Heart left ventricle (tissue), 16 donors: ENCODE measurements at regions not wholly inside any gene's neighbourhood (a gene's known extent, or its start where the extent isn't known, plus 50 kb on each side); places are given as distances from the start of the nearest gene placed in this dataset.

Experiments used
- ATAC-seq, 4 donors: fragments of 200-7000 bp; cut with Tn5 transposase; one replicate each; pipeline ENCODE4 v1.9.1; 2020 to 2022; ENCODE audit warnings: moderate library complexity in 4 of 4, mild to moderate bottlenecking in 3 of 4, moderate number of reproducible peaks in 1 of 4
- DNase-seq, 5 donors: peaks; one replicate each; pipeline ENCODE4 v3.0.0-alpha.2; 2020
- H3K27ac ChIP-seq, 12 donors: fragments of 200-600 bp; sonication (generic) in 4 of 12; one replicate each; pipeline versions ENCODE4 v1.5.0 to v1.8.0; 2016 to 2022; ENCODE audit warnings: mild to moderate bottlenecking in 2 of 12
- H3K27me3 ChIP-seq, 9 donors: fragments of 200-600 bp; sonication (generic) in 2 of 9; one replicate each; pipeline versions ENCODE4 v1.5.1 to v1.8.0; 2016 to 2022; ENCODE audit warnings: mild to moderate bottlenecking in 3 of 9
- H3K36me3 ChIP-seq, 9 donors: fragments of 200-600 bp; sonication (generic) in 2 of 9; one replicate each; pipeline versions ENCODE4 v1.5.0 to v1.8.0; 2018 to 2022; ENCODE audit warnings: mild to moderate bottlenecking in 2 of 9
- H3K4me1 ChIP-seq, 12 donors: fragments of 200-600 bp; sonication (generic) in 4 of 12; one replicate each; pipeline versions ENCODE4 v1.5.0 to v1.8.0; 2016 to 2022; ENCODE audit warnings: mild to moderate bottlenecking in 3 of 12
- H3K4me3 ChIP-seq, 12 donors: fragments of 200-600 bp; sonication (generic) in 4 of 12; one replicate each; pipeline versions ENCODE4 v1.5.0 to v1.8.0; 2017 to 2022; ENCODE audit warnings: mild to moderate bottlenecking in 9 of 12, moderate library complexity in 4 of 12
- H3K9me3 ChIP-seq, 12 donors: fragments of 200-600 bp; sonication (generic) in 4 of 12; one replicate each; pipeline versions ENCODE4 v1.5.0 to v1.8.0; 2016 to 2022; ENCODE audit warnings: mild to moderate bottlenecking in 1 of 12
- POLR2A ChIP-seq, 2 donors: fragments of 450-650 bp; IDR thresholded peaks; one replicate each; pipeline ENCODE4 v1.6.1; 2017; ENCODE audit warnings: antibody characterized with exemption in 2 of 2, mild to moderate bottlenecking in 2 of 2, moderate library complexity in 2 of 2
- WGBS, 4 donors: extraction: QIAGEN DNeasy Blood & Tissue Kit in 2 of 4; methylation state at CpG; one replicate each; pipeline versions ENCODE4 v1.1.5 to v1.1.7; 2013 to 2018; 5-methylcytosine and 5-hydroxymethylcytosine counted together
- intact Hi-C, 10 donors: fragments of 100-400 bp; cut with DNase I; formaldehyde crosslinking; loops; one replicate each; pipeline versions ENCODE4 v1.11.1 to v1.14.2; 2022
- TF ChIP-seq, protein P1 (sequence below), 12 donors: fragments of 200-600 bp; sonication (generic) in 4 of 12; IDR thresholded peaks; one replicate each; pipeline versions ENCODE4 v1.5.0 to v1.8.0; 2018 to 2022; ENCODE audit warnings: antibody characterized with exemption in 12 of 12, mild to moderate bottlenecking in 5 of 12
- donor health status: ischemic (EF 13 %, LVEDD 7.1; RV severe dilation, severe dysfunction).
- donor health status: healthy with polysubstance abuse.
- donor health status: DM: no; HTN: yes; CAD: no.
- donor health status: DM: no; HTN: no; CAD: no.
- donor health status: ischemic (EF 25% LVEDD 6.9; RV normal size, moderate dysfunction).
- donor health status: ischemic (EF 25% LVEDD 5.7; RV mildly dilated, moderate dysfunction).
- donor health status: healthy.
- donor health status: DM: yes; HTN: yes; CAD: no.
- donor health status: ischemic (EF 35%, LVEDD 5.7; RV mildly dilated, moderate dysfunction).
- donor health status: nonischemic (EF 11% LVEDD 7.7; RV severe dilation, severe dysfunction).
- donor health status: DM: yes; HTN: yes; CAD: no.
- donor health status: PGD.
- donor health status: ischemic (EF 29% LVEDD 5.4; RV normal size, mild dysfunction).
- donor health status: nonischemic (EF 23%, LVEDD 6.1; RV moderate dilation, normal function).

DNA sequence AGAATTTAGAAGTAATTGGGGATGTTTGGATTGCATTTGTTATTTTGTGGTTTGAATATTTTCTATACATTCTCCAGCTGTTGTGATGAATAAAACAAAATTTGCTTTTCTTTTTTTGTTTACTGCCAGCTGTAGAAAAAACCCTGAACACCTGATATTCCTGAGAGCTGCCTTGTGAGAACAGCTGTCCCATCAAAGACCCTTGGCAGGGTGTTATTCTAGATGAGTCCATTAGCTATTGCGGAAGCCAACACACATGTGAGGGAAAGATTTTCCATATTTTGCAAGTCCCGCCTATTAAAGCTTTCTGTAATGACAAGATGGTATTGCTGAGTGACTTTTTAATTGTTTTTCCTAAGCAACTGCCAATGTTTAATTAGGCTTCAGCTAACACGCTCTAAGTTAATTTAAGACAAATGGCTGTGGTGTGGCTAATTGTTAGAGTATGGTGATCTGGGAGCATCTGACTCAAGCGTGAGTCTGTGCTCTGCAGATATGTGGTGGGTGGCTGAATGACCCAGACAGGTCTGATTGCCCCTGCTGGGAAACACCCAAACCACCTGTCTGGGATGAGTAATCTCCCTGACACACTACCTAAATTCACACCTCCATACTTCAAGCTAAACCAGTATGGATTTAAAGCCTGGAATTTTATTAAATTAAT, 86.5 kb upstream of the PRLR start:
- peaks cover 0 to 5% (median 0%) of the 10 kb centered on the region in 12 donors for H3K4me1 ChIP-seq
- ATAC-seq (no peak), DNase-seq (no peak)
- no peaks in the 10 kb centered on the region for H3K36me3 ChIP-seq
- H3K27me3 ChIP-seq, result no peaks in the 10 kb centered on the region
- H3K27ac ChIP-seq, result no peak overlapping the region
- TF ChIP-seq, protein P1, sequence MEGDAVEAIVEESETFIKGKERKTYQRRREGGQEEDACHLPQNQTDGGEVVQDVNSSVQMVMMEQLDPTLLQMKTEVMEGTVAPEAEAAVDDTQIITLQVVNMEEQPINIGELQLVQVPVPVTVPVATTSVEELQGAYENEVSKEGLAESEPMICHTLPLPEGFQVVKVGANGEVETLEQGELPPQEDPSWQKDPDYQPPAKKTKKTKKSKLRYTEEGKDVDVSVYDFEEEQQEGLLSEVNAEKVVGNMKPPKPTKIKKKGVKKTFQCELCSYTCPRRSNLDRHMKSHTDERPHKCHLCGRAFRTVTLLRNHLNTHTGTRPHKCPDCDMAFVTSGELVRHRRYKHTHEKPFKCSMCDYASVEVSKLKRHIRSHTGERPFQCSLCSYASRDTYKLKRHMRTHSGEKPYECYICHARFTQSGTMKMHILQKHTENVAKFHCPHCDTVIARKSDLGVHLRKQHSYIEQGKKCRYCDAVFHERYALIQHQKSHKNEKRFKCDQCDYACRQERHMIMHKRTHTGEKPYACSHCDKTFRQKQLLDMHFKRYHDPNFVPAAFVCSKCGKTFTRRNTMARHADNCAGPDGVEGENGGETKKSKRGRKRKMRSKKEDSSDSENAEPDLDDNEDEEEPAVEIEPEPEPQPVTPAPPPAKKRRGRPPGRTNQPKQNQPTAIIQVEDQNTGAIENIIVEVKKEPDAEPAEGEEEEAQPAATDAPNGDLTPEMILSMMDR (IDR thresholded peaks at IDR 0.05), result no peak
- no peak for TF ChIP-seq POLR2A (IDR thresholded peaks at IDR 0.05)
- no peak overlapping the region for H3K4me3 ChIP-seq
- WGBS, 4 donors, result 82 to 89% (median 87%) methylated on average over 4 of the region's 4 CpGs
- no peaks in the 10 kb centered on the region for H3K9me3 ChIP-seq
- intact Hi-C loops, result no loop called here

DNA sequence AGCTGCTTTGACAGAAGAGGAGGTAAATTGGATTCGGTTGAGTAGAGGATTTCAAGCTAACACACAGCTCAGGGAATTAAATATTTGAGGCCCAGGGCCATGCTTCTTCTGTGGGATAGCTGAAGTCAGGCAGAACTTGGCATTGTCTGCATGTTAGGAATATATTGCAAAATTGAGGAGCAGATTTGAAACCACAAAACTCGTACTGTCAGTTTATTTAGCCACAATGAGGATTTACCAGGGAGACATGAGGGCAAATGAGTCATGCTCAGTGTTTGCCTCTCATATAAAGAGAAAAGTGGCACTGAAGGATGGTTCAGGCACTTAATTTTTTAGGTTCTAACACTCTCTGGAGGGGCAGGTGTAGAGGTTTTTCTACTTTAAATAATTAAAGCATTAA, 83.0 kb upstream of the PRLR start:
- H3K9me3 ChIP-seq, result no peaks in the 10 kb centered on the region
- H3K4me3 ChIP-seq, result no peak overlapping the region
- H3K36me3 ChIP-seq, result no peaks in the 10 kb centered on the region
- WGBS, 4 donors, result 38 to 55% (median 52%) methylated on average over 2 of the region's 2 CpGs
- H3K4me1 ChIP-seq, result no peaks in the 10 kb centered on the region
- TF ChIP-seq POLR2A (IDR thresholded peaks at IDR 0.05), result no peak
- TF ChIP-seq, protein P1 (IDR thresholded peaks at IDR 0.05), result no peak
- no peak for DNase-seq
- H3K27ac ChIP-seq, result no peak overlapping the region
- intact Hi-C loops, result no loop called here
- no peak for ATAC-seq
- H3K27me3 ChIP-seq, result no peaks in the 10 kb centered on the region

DNA sequence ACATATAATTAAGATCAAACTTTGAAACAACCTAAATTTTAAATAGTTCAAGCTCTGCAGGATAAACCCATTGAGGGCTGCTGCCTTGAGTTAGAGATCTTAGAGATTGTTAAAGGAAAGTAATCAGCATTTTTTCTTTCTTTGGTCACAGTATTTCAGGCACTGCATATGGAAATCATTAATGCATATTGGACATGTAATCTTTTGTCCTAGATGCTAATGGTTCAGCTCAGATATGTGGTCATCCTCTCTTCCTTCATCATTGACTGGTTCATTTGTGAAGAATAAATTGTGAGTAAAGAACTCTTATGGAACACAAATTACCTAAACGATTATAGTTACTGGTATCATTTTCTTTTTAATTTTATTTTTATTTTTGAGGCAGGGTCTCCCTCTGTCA, 82.0 kb upstream of the PRLR start:
- no peaks in the 10 kb centered on the region for H3K36me3 ChIP-seq
- TF ChIP-seq, protein P1 (IDR thresholded peaks at IDR 0.05), result no peak
- TF ChIP-seq POLR2A (IDR thresholded peaks at IDR 0.05), result no peak
- no peaks in the 10 kb centered on the region for H3K4me1 ChIP-seq
- intact Hi-C loops, result no loop called here
- WGBS, 4 donors, result 80 to 91% (median 87%) methylated on average over 1 of the region's 1 CpG
- H3K4me3 ChIP-seq, result no peak overlapping the region
- ATAC-seq, result no peak
- no peak for DNase-seq
- H3K9me3 ChIP-seq, result no peaks in the 10 kb centered on the region
- H3K27ac ChIP-seq, result no peak overlapping the region
- H3K27me3 ChIP-seq, result no peaks in the 10 kb centered on the region

DNA sequence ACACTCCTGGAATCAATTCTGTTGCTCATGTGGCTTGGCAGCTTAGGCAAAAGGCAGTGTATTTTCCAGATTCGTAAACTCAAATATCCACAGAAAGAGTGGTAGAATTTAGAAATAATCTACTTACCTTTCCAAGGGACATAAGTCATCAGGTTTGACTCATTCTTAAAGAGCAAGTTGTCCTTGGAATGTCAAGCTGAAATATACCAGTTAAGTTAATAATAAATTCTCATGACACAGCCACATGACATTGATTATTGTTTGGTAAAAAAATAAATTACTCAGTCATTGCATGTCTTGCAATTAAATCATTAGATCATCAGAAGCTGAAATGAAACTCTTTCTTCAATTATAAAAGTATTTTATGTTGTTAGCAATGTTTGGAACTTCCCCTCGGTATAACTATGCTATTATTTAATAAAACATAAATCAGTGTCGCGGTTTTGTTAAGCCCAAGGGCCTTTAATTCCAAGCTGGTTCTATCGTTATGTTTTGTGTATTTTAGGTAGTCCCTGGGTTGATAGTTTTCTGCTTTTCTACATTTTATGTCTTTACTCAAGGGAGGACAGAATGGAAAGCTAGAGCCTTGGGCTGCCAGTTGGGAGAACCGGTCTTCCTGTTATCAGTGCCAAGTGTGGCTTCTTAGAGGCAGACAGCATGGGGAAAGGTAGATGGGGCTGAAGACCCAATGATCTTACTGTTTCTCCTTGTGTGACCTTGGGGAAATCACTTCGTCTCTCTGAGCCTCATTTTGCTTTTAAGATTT, 79.3 kb upstream of the PRLR start:
- no peaks in the 10 kb centered on the region for H3K4me1 ChIP-seq
- 83 to 90% (median 85%) methylated on average over 7 of the region's 7 CpGs for WGBS, 4 donors
- intact Hi-C loops, result no loop called here

More for the DNA sequence above, 79.3 kb upstream of the PRLR start:
- ATAC-seq, result no peak
- no peaks in the 10 kb centered on the region for H3K27me3 ChIP-seq
- no peak for DNase-seq
- no peaks in the 10 kb centered on the region for H3K36me3 ChIP-seq
- no peak overlapping the region for H3K4me3 ChIP-seq
- no peaks in the 10 kb centered on the region for H3K9me3 ChIP-seq
- no peak overlapping the region for H3K27ac ChIP-seq
- TF ChIP-seq POLR2A (IDR thresholded peaks at IDR 0.05), result no peak
- TF ChIP-seq, protein P1 (IDR thresholded peaks at IDR 0.05), result no peak
